ENCODE measurements at regions not wholly inside any gene's neighbourhood (a gene's known extent, or its start where the extent isn't known, plus 50 kb on each side); places are given as distances from the start of the nearest gene placed in this dataset.
"Not testable (repeated sequence)": the region's sequence is repeated elsewhere in the genome, so short reads cannot be mapped to it uniquely, and the experiment has no call there.

DNA sequence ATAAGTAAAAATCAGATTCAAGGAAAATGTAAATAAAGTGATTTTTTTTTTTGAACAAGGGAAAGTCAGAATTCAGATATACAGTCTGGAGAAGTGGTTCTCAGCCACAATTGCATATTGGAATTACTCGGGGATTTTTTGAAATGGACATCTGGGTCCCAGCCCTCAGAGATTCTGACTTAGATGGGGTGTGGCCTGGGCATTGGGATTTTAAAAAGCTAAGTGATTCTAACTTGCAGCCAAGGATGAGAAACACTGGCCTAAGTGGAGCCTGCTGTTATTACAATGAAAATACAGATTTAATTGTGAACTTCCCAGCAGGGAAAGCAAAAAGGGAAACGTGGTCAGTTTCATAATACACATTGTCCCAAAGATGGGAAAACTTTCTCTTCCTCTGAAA lies 273.8 kb downstream of the TTC8 start:
- ATAC-seq (no peak), DNase-seq (no peak)
- no peaks in the 10 kb centered on the region for H3K27me3 ChIP-seq (ENCODE audit: low read depth)
- TF ChIP-seq, protein P1, sequence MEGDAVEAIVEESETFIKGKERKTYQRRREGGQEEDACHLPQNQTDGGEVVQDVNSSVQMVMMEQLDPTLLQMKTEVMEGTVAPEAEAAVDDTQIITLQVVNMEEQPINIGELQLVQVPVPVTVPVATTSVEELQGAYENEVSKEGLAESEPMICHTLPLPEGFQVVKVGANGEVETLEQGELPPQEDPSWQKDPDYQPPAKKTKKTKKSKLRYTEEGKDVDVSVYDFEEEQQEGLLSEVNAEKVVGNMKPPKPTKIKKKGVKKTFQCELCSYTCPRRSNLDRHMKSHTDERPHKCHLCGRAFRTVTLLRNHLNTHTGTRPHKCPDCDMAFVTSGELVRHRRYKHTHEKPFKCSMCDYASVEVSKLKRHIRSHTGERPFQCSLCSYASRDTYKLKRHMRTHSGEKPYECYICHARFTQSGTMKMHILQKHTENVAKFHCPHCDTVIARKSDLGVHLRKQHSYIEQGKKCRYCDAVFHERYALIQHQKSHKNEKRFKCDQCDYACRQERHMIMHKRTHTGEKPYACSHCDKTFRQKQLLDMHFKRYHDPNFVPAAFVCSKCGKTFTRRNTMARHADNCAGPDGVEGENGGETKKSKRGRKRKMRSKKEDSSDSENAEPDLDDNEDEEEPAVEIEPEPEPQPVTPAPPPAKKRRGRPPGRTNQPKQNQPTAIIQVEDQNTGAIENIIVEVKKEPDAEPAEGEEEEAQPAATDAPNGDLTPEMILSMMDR (IDR thresholded peaks at IDR 0.05), result no peak
- intact Hi-C loops (cut with DNase I), result loop anchor here (5.0 kb wide), 1 partner anchor 779 kb away; no protein-coding TSS in a partner anchor
- no peak overlapping the region for H3K4me3 ChIP-seq
- H3K9me3 ChIP-seq, result peaks cover 4% of the 10 kb centered on the region
- H3K36me3 ChIP-seq, result no peaks in the 10 kb centered on the region
- H3K4me1 ChIP-seq, result no peaks in the 10 kb centered on the region
- no peak overlapping the region for H3K27ac ChIP-seq

DNA sequence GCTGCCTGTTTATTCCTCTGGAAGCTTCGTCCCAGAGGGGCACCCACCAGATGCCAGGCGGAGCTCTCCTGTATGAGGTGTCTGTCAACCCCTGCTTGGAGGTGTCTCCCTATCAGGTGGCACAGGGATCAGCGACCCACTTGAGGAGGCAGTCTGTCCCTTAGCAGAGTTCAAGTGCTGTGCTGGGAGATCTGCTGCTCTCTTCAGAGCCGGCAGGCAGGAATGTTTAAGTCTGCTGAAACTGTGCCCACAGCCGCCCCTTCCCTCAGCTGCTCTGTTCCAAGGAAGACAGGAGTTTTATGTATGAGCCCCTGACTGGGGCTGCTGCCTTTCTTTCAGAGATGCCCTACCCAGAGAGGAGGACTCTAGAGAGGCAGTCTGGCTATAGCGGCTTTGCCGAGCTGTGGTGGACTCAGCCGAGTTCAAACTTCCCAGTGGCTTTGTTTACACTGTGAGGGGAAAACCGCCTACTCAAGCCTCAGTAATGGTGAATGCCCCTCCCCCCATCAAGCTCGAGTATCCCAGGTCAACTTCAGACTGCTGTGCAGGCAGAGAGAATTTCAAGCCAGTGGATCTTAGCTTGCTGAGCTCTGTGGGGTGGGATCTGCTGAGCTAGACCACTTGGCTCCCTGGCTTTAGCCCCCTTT lies 279.8 kb downstream of the TTC8 start:
- DNase-seq; H3K36me3 ChIP-seq; ATAC-seq; H3K4me3 ChIP-seq; H3K4me1 ChIP-seq; intact Hi-C loops (cut with DNase I); H3K9me3 ChIP-seq; H3K27me3 ChIP-seq (ENCODE audit: low read depth); H3K27ac ChIP-seq: not testable (repeated sequence)

DNA sequence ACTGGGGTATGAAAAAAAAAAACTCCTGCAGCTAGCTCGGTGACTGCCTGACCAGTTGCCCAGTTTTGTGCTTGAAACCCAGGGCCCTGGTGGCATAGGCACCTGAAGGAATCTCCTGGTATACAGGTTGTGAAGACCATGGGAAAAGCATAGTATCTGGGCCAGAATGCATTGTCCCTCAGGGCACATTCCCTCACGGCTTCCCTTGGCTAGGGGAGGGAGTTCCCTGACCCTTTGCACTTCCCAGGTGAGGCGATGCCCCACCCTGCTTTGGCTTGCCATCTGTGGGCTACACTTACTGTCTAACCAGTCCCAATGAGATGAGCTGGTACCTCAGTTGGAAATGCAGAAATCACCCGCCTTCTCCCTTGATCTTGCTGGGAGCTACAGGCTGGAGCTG lies 280.4 kb downstream of the TTC8 start:
- ATAC-seq; intact Hi-C loops (cut with DNase I); H3K4me3 ChIP-seq; H3K27me3 ChIP-seq (ENCODE audit: low read depth); H3K4me1 ChIP-seq; DNase-seq; H3K36me3 ChIP-seq; H3K9me3 ChIP-seq; H3K27ac ChIP-seq: not testable (repeated sequence)

All from lower lobe of right lung (tissue), 2 donors.